ENCODE measurements at regions not wholly inside any gene's neighbourhood (a gene's known extent, or its start where the extent isn't known, plus 50 kb on each side); places are given as distances from the start of the nearest gene placed in this dataset.

DNA sequence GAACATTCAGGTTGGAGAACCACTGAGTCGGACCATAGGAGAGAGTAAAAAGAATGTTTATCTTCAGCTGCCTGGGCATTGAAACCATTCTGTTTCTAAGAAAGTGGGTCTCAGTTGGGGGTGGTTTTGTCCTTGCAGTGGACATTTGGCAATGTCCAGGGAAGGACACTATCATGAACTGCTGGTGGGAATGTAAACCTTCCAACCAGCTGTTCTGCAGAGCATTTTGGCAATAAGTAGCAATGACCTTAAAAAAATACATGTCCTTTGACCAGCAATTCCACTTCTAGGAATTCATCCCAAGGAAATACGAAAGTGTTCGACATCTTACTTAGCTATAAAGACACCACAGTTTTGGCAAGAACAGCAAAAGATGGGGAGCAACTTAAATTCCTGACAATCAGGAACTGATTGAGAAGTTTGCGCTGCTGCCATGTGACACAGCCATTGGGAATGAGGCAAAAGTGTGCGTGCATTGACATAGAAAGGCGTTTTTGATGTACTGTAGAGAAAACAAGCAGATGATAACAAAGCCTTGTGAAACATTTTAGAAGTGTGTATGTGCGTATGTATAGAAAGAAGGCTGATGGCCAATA is 82.9 kb upstream of the MAP1LC3B2 start:
- no peak overlapping the region for H3K4me3 ChIP-seq (ENCODE audit: low read depth, low read length)
- TF ChIP-seq, protein P1, sequence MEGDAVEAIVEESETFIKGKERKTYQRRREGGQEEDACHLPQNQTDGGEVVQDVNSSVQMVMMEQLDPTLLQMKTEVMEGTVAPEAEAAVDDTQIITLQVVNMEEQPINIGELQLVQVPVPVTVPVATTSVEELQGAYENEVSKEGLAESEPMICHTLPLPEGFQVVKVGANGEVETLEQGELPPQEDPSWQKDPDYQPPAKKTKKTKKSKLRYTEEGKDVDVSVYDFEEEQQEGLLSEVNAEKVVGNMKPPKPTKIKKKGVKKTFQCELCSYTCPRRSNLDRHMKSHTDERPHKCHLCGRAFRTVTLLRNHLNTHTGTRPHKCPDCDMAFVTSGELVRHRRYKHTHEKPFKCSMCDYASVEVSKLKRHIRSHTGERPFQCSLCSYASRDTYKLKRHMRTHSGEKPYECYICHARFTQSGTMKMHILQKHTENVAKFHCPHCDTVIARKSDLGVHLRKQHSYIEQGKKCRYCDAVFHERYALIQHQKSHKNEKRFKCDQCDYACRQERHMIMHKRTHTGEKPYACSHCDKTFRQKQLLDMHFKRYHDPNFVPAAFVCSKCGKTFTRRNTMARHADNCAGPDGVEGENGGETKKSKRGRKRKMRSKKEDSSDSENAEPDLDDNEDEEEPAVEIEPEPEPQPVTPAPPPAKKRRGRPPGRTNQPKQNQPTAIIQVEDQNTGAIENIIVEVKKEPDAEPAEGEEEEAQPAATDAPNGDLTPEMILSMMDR (IDR thresholded peaks at IDR 0.05; ENCODE audit: borderline replicate concordance, insufficient read depth, low read depth, low read length), result no peak

DNA sequence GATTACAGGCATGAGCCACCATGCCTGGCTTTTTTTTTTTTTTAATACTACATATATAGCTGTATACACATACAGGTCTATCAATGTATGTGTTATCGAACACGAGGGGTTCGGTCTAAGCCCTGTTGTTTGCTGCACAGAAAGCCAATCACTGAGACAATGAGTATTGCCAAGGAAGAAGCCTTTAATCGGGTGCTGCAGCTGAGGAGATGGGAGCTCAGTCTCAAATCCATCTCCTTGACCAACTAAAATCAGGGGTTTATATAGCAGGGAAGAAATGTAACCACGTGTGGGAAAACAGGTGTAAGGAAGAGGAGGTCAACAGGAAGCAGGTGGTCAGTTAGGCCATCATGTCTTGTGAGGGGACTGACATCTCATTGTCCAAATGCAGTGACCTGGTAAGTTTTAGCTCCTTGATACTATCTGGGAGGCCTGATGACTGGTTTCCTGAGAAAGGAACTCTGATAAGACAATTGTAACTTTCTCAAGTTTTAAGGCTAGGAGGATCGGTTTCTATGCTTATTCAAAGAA is 80.9 kb upstream of the MAP1LC3B2 start:
- TF ChIP-seq, protein P1 (IDR thresholded peaks at IDR 0.05; ENCODE audit: borderline replicate concordance, insufficient read depth, low read depth, low read length), result no peak
- H3K4me3 ChIP-seq (ENCODE audit: low read depth, low read length), result no peak overlapping the region

DNA sequence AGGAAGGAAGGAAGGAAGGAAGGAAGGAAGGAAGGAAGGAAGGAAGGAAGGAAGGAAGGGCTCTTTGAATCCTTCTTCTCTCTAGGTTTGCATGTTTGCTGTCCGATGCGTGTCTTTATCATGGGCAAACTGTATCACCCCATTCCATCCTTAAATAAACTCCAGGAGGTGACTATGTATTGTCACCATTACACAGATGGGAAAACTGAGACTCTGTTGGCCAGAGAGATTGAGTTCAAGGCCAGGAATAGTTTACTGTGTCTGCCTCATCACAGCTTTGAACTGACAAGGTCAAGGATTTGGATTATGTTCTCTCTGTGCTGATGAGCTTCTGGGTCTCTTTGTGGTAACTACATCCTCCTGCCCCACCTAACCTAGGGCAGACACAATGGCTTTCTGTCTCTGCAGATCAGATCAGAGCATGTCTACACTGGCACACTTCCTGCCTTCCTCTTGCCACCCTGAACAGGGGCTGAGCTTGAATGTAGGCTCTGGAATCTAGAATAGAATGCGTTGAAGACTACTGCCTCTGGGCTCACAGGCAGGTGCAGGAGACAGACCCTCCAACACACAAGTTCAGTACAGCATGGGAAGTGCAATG is 78.9 kb upstream of the MAP1LC3B2 start:
- H3K4me3 ChIP-seq (ENCODE audit: low read depth, low read length), result no peak overlapping the region
- TF ChIP-seq, protein P1 (IDR thresholded peaks at IDR 0.05; ENCODE audit: borderline replicate concordance, insufficient read depth, low read depth, low read length), result no peak

DNA sequence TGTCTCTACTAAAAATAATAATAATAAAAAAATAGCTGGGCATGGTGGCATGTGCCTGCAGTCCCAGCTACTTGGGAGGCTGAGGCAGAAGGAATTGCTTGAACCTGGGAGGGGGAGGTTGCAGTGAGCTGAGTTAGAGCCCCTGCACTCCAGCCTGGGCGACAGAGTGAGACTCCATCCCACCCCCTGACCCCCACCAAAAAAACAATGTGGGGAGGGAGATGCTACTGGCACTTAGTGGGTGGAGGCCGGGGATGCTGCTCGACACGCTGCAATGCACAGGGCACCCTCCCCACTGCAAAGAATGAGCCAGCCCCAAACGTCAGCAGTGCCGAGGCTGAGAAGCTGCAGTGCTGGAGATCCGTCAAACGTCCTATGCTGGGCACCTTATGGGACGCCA is 77.5 kb upstream of the MAP1LC3B2 start:
- TF ChIP-seq, protein P1 (IDR thresholded peaks at IDR 0.05; ENCODE audit: borderline replicate concordance, insufficient read depth, low read depth, low read length), result no peak

DNA sequence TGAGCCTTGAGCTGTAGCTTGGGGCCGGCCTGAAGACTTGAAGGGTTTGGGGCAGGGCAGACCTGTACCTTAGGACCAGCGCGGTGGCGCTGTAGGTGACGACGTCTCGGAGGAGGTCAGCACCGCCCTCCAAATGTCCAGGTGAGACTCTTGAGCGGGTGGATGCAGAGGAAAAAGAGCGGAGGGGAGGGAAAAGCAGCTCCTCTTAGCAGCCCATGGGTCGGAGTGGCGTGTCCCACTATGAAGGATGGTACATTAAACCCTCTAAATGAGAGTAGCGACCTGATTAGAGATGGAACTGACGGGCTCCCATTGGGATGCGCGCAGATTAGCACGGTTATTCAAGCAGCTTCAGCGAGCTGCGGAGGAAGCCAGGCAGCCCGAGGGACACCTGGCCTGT is 77.0 kb upstream of the MAP1LC3B2 start:
- TF ChIP-seq, protein P1 (IDR thresholded peaks at IDR 0.05; ENCODE audit: borderline replicate concordance, insufficient read depth, low read depth, low read length), result no peak
- H3K4me3 ChIP-seq (ENCODE audit: low read depth, low read length), result no peak overlapping the region

More for the DNA sequence above, 77.5 kb upstream of the MAP1LC3B2 start:
- no peak overlapping the region for H3K4me3 ChIP-seq (ENCODE audit: low read depth, low read length)

DNA sequence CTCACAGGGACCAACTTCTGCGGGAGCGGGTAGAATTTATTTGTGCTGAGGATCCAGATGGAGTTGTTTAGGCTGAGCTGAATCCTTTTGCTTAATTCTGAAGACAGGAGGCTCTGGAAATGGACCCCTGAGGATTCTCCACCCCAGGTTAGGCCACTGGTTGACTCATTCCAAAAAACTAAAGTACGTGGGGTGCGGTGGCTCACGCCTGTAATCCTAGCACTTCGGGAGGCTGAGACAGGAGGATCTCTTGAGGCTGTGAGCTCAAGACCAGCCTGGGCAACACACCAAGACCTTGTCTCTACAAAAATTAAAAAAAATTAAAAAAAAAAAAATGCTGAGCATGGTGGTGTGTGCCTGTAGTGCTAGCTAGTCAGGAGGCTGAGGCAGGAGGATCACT is 76.3 kb upstream of the MAP1LC3B2 start:
- no peak overlapping the region for H3K4me3 ChIP-seq (ENCODE audit: low read depth, low read length)
- TF ChIP-seq, protein P1 (IDR thresholded peaks at IDR 0.05; ENCODE audit: borderline replicate concordance, insufficient read depth, low read depth, low read length), result no peak

All from GM12875 (cell line).